Astrocyte of the spinal cord (primary cell): ENCODE measurements at regions not wholly inside any gene's neighbourhood (a gene's known extent, or its start where the extent isn't known, plus 50 kb on each side); places are given as distances from the start of the nearest gene placed in this dataset.

Experiments
- DNase-seq: peaks from one replicate; pipeline ENCODE4 v3.0.0; 2011; ENCODE audit warnings: low read depth, low spot score
- H3K4me3 ChIP-seq: 2 replicates; pipeline ENCODE4 v1.5.1; 2011; ENCODE audit warnings: low read depth, mild to moderate bottlenecking, low read length, moderate library complexity
- CTCF ChIP-seq: IDR thresholded peaks from 2 replicates; pipeline ENCODE4 v1.5.1; 2012; ENCODE audit warnings: low read depth, mild to moderate bottlenecking, low read length, inconsistent platforms
- in situ Hi-C: cut with HindIII; loops from 2 replicates; pipeline ENCODE4 v1.10.0; 2017; ENCODE audit warnings: low sequenced_read_pairs

GRCh38 chr7:49717547-49717946 lies 55.9 kb upstream of the VWC2 start:
- no peak for TF ChIP-seq CTCF
- no peak for DNase-seq
- H3K4me3 ChIP-seq: no peak overlapping the region
- in situ Hi-C loops: no loop called here

- no peak for DNase-seq
- no peak for TF ChIP-seq CTCF
- H3K4me3 ChIP-seq: no peak overlapping the region
- in situ Hi-C loops: no loop called here
Observed at GRCh38 chr7:49718760-49719159, 54.7 kb upstream of the VWC2 start.

GRCh38 chr7:49721441-49721840 lies 52.0 kb upstream of the VWC2 start:
- no peak overlapping the region for H3K4me3 ChIP-seq
- TF ChIP-seq CTCF: no peak
- no peak for DNase-seq
- in situ Hi-C loops: no loop called here
